Nephron progenitor cell (in vitro differentiated cells): ENCODE measurements at regions not wholly inside any gene's neighbourhood (a gene's known extent, or its start where the extent isn't known, plus 50 kb on each side); places are given as distances from the start of the nearest gene placed in this dataset.

Experiments used
- DNase-seq: peaks from one replicate; pipeline ENCODE4 v3.0.0; 2021
- H3K27ac Mint-ChIP-seq: 2 replicates; pipeline ENCODE4 v1.8.0; 2021; ENCODE audit warnings: mild to moderate bottlenecking, moderate library complexity, mixed read lengths
- H3K27me3 Mint-ChIP-seq: 2 replicates; pipeline ENCODE4 v1.8.0; 2021; ENCODE audit warnings: mild to moderate bottlenecking, low read depth, mixed read lengths; ENCODE audit not compliant: poor library complexity
- H3K36me3 Mint-ChIP-seq: 2 replicates; pipeline ENCODE4 v1.8.0; 2021; ENCODE audit warnings: low read depth, mixed read lengths
- H3K4me1 Mint-ChIP-seq: 2 replicates; pipeline ENCODE4 v1.8.0; 2021; ENCODE audit warnings: mixed read lengths
- H3K4me3 Mint-ChIP-seq: 2 replicates; pipeline ENCODE4 v1.8.0; 2021; ENCODE audit warnings: mild to moderate bottlenecking, moderate library complexity, mixed read lengths
- H3K9me3 Mint-ChIP-seq: 2 replicates; pipeline ENCODE4 v1.8.0; 2021; ENCODE audit warnings: mild to moderate bottlenecking, moderate library complexity, mixed read lengths
- CTCF ChIP-seq: fragments of 200-600 bp; sonication (generic); IDR thresholded peaks from 2 replicates; pipeline ENCODE4 v1.5.0; 2021; ENCODE audit warnings: antibody characterized with exemption

DNA sequence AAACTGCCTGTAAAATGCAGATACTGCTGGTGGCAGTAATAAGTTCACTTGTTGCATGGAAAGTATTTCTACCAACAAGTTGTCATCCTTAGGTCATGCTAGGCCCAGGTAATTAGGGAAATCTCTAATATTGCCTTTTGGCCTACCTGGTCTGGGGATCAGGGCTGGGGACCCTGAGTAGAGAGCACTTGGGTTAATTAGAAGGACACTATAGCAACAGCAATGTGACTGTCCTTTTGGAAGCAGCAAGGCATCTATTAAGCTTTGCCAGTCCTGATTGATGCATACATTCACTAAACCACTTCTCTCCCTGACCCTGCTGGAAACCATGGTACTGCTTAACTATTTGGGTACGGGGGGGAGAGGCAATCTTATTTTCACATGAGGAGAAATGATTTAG, 86.5 kb upstream of the GNAZ start:
- no peak for DNase-seq
- TF ChIP-seq CTCF: no peak
- no peak overlapping the region for H3K4me3 Mint-ChIP-seq

DNA sequence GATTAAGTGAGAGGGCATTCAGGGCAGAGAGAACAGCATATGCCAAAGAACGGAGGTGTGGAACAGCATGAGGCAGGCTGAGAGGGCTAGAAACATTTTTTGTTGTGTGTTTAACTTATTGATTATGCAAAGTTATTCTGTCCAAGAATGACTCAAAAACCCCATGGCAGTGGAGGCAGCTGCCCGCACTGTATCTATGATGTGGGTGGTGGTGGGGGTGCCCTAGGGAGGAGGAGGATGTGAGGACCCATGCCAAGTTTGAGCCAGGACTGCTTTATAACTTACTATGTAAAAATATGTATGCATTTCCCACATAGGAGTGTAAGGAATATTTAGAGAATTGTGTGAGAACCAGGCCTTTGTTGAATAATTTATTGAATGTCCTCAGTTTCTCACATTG, 85.4 kb upstream of the GNAZ start:
- H3K4me3 Mint-ChIP-seq: no peak overlapping the region
- H3K4me1 Mint-ChIP-seq: no peaks in the 10 kb centered on the region
- no peaks in the 10 kb centered on the region for H3K36me3 Mint-ChIP-seq
- peaks cover 31% of the 10 kb centered on the region for H3K27me3 Mint-ChIP-seq
- H3K9me3 Mint-ChIP-seq: peaks cover 35% of the 10 kb centered on the region
- TF ChIP-seq CTCF: no peak
- no peak overlapping the region for H3K27ac Mint-ChIP-seq
- DNase-seq: no peak

More for the DNA sequence above, 86.5 kb upstream of the GNAZ start:
- Mint-ChIP-seq H3K27ac (no peak overlapping the region), H3K36me3 (no peaks in the 10 kb centered on the region), H3K9me3 (peaks cover 44% of the 10 kb centered on the region), H3K27me3 (peaks cover 27% of the 10 kb centered on the region), H3K4me1 (no peaks in the 10 kb centered on the region)

DNA sequence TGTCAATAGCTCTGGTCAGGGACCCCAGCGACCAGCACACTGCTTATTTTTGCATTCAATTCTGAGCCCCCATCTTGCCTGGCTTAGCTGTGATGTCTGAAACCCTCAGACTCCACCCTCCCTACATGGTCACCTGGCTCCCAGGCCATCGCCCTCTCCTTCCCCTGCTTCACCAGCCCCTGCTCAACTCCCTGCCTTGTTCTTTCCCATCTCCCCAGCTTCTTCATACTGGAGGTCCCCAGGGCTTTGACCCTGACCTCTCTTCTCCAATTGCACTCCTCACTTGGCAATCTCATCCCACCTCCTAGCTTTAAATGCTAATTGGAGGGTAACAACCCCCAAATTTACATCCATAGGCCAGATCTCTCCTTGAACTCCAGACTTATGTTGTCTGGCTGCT, 84.3 kb upstream of the GNAZ start:
- H3K9me3 Mint-ChIP-seq: peaks cover 25% of the 10 kb centered on the region
- H3K4me3 Mint-ChIP-seq: no peak overlapping the region
- no peaks in the 10 kb centered on the region for H3K4me1 Mint-ChIP-seq
- no peaks in the 10 kb centered on the region for H3K36me3 Mint-ChIP-seq
- no peak for DNase-seq
- TF ChIP-seq CTCF: no peak
- H3K27ac Mint-ChIP-seq: no peak overlapping the region
- H3K27me3 Mint-ChIP-seq: peaks cover 36% of the 10 kb centered on the region

- Mint-ChIP-seq H3K27ac (no peak overlapping the region), H3K4me3 (no peak overlapping the region), H3K4me1 (no peaks in the 10 kb centered on the region)
Observed at GRCh38 chr22:22986640-22987039, 83.7 kb upstream of the GNAZ start.

GRCh38 chr22:22988150-22988549, 82.2 kb upstream of the GNAZ start:
- no peaks in the 10 kb centered on the region for H3K36me3 Mint-ChIP-seq
- no peak overlapping the region for H3K4me3 Mint-ChIP-seq
- H3K27ac Mint-ChIP-seq: peak overlapping the region; percentile 16
- DNase-seq: no peak
- H3K4me1 Mint-ChIP-seq: no peaks in the 10 kb centered on the region
- TF ChIP-seq CTCF: no peak
- peaks cover 5% of the 10 kb centered on the region for H3K9me3 Mint-ChIP-seq
- H3K27me3 Mint-ChIP-seq: peaks cover 43% of the 10 kb centered on the region

More at GRCh38 chr22:22986640-22987039, 83.7 kb upstream of the GNAZ start:
- no peak for DNase-seq
- Mint-ChIP-seq H3K9me3 (peaks cover 19% of the 10 kb centered on the region), H3K36me3 (no peaks in the 10 kb centered on the region), H3K27me3 (peaks cover 40% of the 10 kb centered on the region)
- TF ChIP-seq CTCF: no peak

- no peaks in the 10 kb centered on the region for H3K4me1 Mint-ChIP-seq
- TF ChIP-seq CTCF: no peak
- no peaks in the 10 kb centered on the region for H3K9me3 Mint-ChIP-seq
- H3K36me3 Mint-ChIP-seq: no peaks in the 10 kb centered on the region
- peaks cover 47% of the 10 kb centered on the region for H3K27me3 Mint-ChIP-seq
- no peak overlapping the region for H3K4me3 Mint-ChIP-seq
- H3K27ac Mint-ChIP-seq: no peak overlapping the region
- DNase-seq: no peak
Observed at GRCh38 chr22:22988785-22989184, 81.5 kb upstream of the GNAZ start.
